Cardiac fibroblast (primary cell): ENCODE measurements at regions not wholly inside any gene's neighbourhood (a gene's known extent, or its start where the extent isn't known, plus 50 kb on each side); places are given as distances from the start of the nearest gene placed in this dataset.

Experiments
- DNase-seq, 2 donors: peaks; one replicate each; pipeline versions ENCODE4 v3.0.0 to v3.0.0-alpha.2; 2010; ENCODE audit warnings: low read depth in 2 of 2
- H3K4me3 ChIP-seq, 2 donors: replicated peaks in 1 of 2; 1 replicate in 1 of 2; 2 replicates in 1 of 2; pipeline ENCODE4 v1.5.1; 2011; ENCODE audit warnings: low read depth in 2 of 2, low read length in 2 of 2, mild to moderate bottlenecking in 2 of 2, moderate library complexity in 1 of 2
- CTCF ChIP-seq: IDR thresholded peaks from one replicate; pipeline ENCODE4 v1.5.1; 2011; ENCODE audit warnings: low read depth, mild to moderate bottlenecking, low read length, inconsistent platforms

GRCh38 chr18:51765606-51766360, 568.3 kb upstream of the MEX3C start:
- H3K4me3 ChIP-seq = no peak overlapping the region
- DNase-seq = no peak
- TF ChIP-seq CTCF = no peak

- TF ChIP-seq CTCF = no peak
- no peak for DNase-seq
- H3K4me3 ChIP-seq = no peak overlapping the region
Observed at GRCh38 chr18:51767293-51767692, 569.8 kb upstream of the MEX3C start.

- DNase-seq = no peak
- no peak overlapping the region for H3K4me3 ChIP-seq
- no peak for TF ChIP-seq CTCF
Observed at GRCh38 chr18:51778115-51778514, 561.9 kb upstream of the DCC start.

GRCh38 chr18:51789871-51790270, 550.1 kb upstream of the DCC start:
- no peak for TF ChIP-seq CTCF
- no peak overlapping the region for H3K4me3 ChIP-seq
- no peak for DNase-seq

- no peak for TF ChIP-seq CTCF
- no peak overlapping the region for H3K4me3 ChIP-seq
- no peak for DNase-seq
Observed at GRCh38 chr18:51801514-51801913, 538.5 kb upstream of the DCC start.

- TF ChIP-seq CTCF = no peak
- no peak overlapping the region for H3K4me3 ChIP-seq
- DNase-seq = no peak
Observed at GRCh38 chr18:51802569-51803428, 537.2 kb upstream of the DCC start.
